ENCODE measurements at regions not wholly inside any gene's neighbourhood (a gene's known extent, or its start where the extent isn't known, plus 50 kb on each side); places are given as distances from the start of the nearest gene placed in this dataset.

- DNase-seq (ENCODE audit: extremely low spot score), result no peak
- TF ChIP-seq TARDBP (IDR thresholded peaks at IDR 0.05) (no peak), PKNOX1 (IDR thresholded peaks at IDR 0.05) (no peak), L3MBTL2 (conservative IDR thresholded peaks at IDR 0.05) (no peak), ARNT (IDR thresholded peaks at IDR 0.05) (no peak)
- ChIA-PET POLR2A (no interaction called here), CTCF (no interaction called here)
Observed at GRCh38 chr14:81841346-81841745, 307.7 kb upstream of the SEL1L start.

- CTCF ChIA-PET, result no interaction called here
- POLR2A ChIA-PET, result no interaction called here
- DNase-seq (ENCODE audit: extremely low spot score), result no peak
- TF ChIP-seq SUZ12 (IDR thresholded peaks at IDR 0.05) (no peak), L3MBTL2 (conservative IDR thresholded peaks at IDR 0.05) (no peak), NFRKB (IDR thresholded peaks at IDR 0.05) (no peak), ARNT (IDR thresholded peaks at IDR 0.05) (no peak), CTBP1 (IDR thresholded peaks at IDR 0.05; ENCODE audit: borderline replicate concordance) (no peak), PKNOX1 (IDR thresholded peaks at IDR 0.05) (no peak), HDGF (IDR thresholded peaks at IDR 0.05; ENCODE audit: borderline replicate concordance) (no peak), FOXA1 (IDR thresholded peaks at IDR 0.05) (no peak), TARDBP (IDR thresholded peaks at IDR 0.05) (no peak), FOXK2 (IDR thresholded peaks at IDR 0.05) (no peak), FOXM1 (IDR thresholded peaks at IDR 0.05; ENCODE audit: borderline replicate concordance) (no peak), ZNF384 (IDR thresholded peaks at IDR 0.05) (no peak), SP1 (IDR thresholded peaks at IDR 0.05) (no peak), LEF1 (IDR thresholded peaks at IDR 0.05; ENCODE audit: borderline replicate concordance) (no peak), ELF4 (IDR thresholded peaks at IDR 0.05) (no peak)
Observed at GRCh38 chr14:81849714-81850113, 316.1 kb upstream of the SEL1L start.

- ChIA-PET POLR2A (no interaction called here), CTCF (no interaction called here)
- DNase-seq (ENCODE audit: extremely low spot score), result no peak
- TF ChIP-seq FOXK2 (IDR thresholded peaks at IDR 0.05), result no peak
- no peak for TF ChIP-seq NFRKB (IDR thresholded peaks at IDR 0.05)
- TF ChIP-seq FOXM1 (IDR thresholded peaks at IDR 0.05; ENCODE audit: borderline replicate concordance), result no peak
- TF ChIP-seq SUZ12 (IDR thresholded peaks at IDR 0.05), result no peak
- no peak for TF ChIP-seq BHLHE40 (IDR thresholded peaks at IDR 0.05; ENCODE audit: borderline replicate concordance)
- no peak for TF ChIP-seq ARNT (IDR thresholded peaks at IDR 0.05)
- no peak for TF ChIP-seq LEF1 (IDR thresholded peaks at IDR 0.05; ENCODE audit: borderline replicate concordance)
- no peak for TF ChIP-seq HDGF (IDR thresholded peaks at IDR 0.05; ENCODE audit: borderline replicate concordance)
- no peak for TF ChIP-seq L3MBTL2 (conservative IDR thresholded peaks at IDR 0.05)
- no peak for TF ChIP-seq SP1 (IDR thresholded peaks at IDR 0.05)
- TF ChIP-seq TARDBP (IDR thresholded peaks at IDR 0.05), result no peak
- no peak for TF ChIP-seq CTBP1 (IDR thresholded peaks at IDR 0.05; ENCODE audit: borderline replicate concordance)
- no peak for TF ChIP-seq PKNOX1 (IDR thresholded peaks at IDR 0.05)
Observed at GRCh38 chr14:81855007-81855406, 321.4 kb upstream of the SEL1L start.

- TF ChIP-seq CTBP1 (IDR thresholded peaks at IDR 0.05; ENCODE audit: borderline replicate concordance) (no peak), NFRKB (IDR thresholded peaks at IDR 0.05) (no peak), SP1 (IDR thresholded peaks at IDR 0.05) (no peak), FOXA1 (IDR thresholded peaks at IDR 0.05) (no peak), ELF4 (IDR thresholded peaks at IDR 0.05) (no peak), LEF1 (IDR thresholded peaks at IDR 0.05; ENCODE audit: borderline replicate concordance) (no peak), TARDBP (IDR thresholded peaks at IDR 0.05) (no peak), FOXM1 (IDR thresholded peaks at IDR 0.05; ENCODE audit: borderline replicate concordance) (no peak), PKNOX1 (IDR thresholded peaks at IDR 0.05) (no peak), ZNF384 (IDR thresholded peaks at IDR 0.05) (no peak)
- ChIA-PET CTCF (no interaction called here), POLR2A (no interaction called here)
- no peak for DNase-seq (ENCODE audit: extremely low spot score)
Observed at GRCh38 chr14:81859046-81859445, 325.4 kb upstream of the SEL1L start.

- no peak for DNase-seq (ENCODE audit: extremely low spot score)
- ChIA-PET CTCF (no interaction called here), POLR2A (no interaction called here)
- TF ChIP-seq FOXM1 (IDR thresholded peaks at IDR 0.05; ENCODE audit: borderline replicate concordance) (no peak), LEF1 (IDR thresholded peaks at IDR 0.05; ENCODE audit: borderline replicate concordance) (no peak), TARDBP (IDR thresholded peaks at IDR 0.05) (no peak), HDGF (IDR thresholded peaks at IDR 0.05; ENCODE audit: borderline replicate concordance) (no peak), FOXA1 (IDR thresholded peaks at IDR 0.05) (no peak), ELF4 (IDR thresholded peaks at IDR 0.05) (no peak), FOXK2 (IDR thresholded peaks at IDR 0.05) (no peak), L3MBTL2 (conservative IDR thresholded peaks at IDR 0.05) (no peak), BHLHE40 (IDR thresholded peaks at IDR 0.05; ENCODE audit: borderline replicate concordance) (no peak), SP1 (IDR thresholded peaks at IDR 0.05) (no peak)
Observed at GRCh38 chr14:81868172-81868571, 334.5 kb upstream of the SEL1L start.

GRCh38 chr14:81871706-81872105 is 338.1 kb upstream of the SEL1L start:
- no peak for DNase-seq (ENCODE audit: extremely low spot score)
- TF ChIP-seq ARNT (IDR thresholded peaks at IDR 0.05) (no peak), ZNF384 (IDR thresholded peaks at IDR 0.05) (no peak), CTBP1 (IDR thresholded peaks at IDR 0.05; ENCODE audit: borderline replicate concordance) (no peak), L3MBTL2 (conservative IDR thresholded peaks at IDR 0.05) (no peak), NFRKB (IDR thresholded peaks at IDR 0.05) (no peak), FOXA1 (IDR thresholded peaks at IDR 0.05) (no peak), HDGF (IDR thresholded peaks at IDR 0.05; ENCODE audit: borderline replicate concordance) (no peak), TARDBP (IDR thresholded peaks at IDR 0.05) (no peak), SP1 (IDR thresholded peaks at IDR 0.05) (no peak), ELF4 (IDR thresholded peaks at IDR 0.05) (no peak), BHLHE40 (IDR thresholded peaks at IDR 0.05; ENCODE audit: borderline replicate concordance) (no peak), FOXK2 (IDR thresholded peaks at IDR 0.05) (no peak)
- POLR2A ChIA-PET, result no interaction called here
- CTCF ChIA-PET, result no interaction called here
